Sigmoid colon (tissue), 6 donors: ENCODE measurements at regions not wholly inside any gene's neighbourhood (a gene's known extent, or its start where the extent isn't known, plus 50 kb on each side); places are given as distances from the start of the nearest gene placed in this dataset.

Experiments
- DNase-seq: peaks from one replicate; pipeline ENCODE4 v3.0.0-alpha.2; 2019
- H3K27ac ChIP-seq, 4 donors: fragments of 200-600 bp; sonication (generic); one replicate each; pipeline ENCODE4 v1.5.1; 2016 to 2019; ENCODE audit warnings: mild to moderate bottlenecking in 1 of 4
- H3K27me3 ChIP-seq, 3 donors: fragments of 200-600 bp; sonication (generic); one replicate each; pipeline ENCODE4 v1.5.1; 2019; ENCODE audit warnings: mild to moderate bottlenecking in 1 of 3
- H3K36me3 ChIP-seq, 4 donors: fragments of 200-600 bp; sonication (generic); one replicate each; pipeline ENCODE4 v1.5.1; 2016 to 2019
- H3K4me1 ChIP-seq, 4 donors: fragments of 200-600 bp; sonication (generic); one replicate each; pipeline ENCODE4 v1.5.1; 2017 to 2019
- H3K4me3 ChIP-seq, 4 donors: fragments of 200-600 bp; sonication (generic); one replicate each; pipeline ENCODE4 v1.5.1; 2017 to 2019; ENCODE audit warnings: mild to moderate bottlenecking in 2 of 4, moderate library complexity in 1 of 4
- H3K9me3 ChIP-seq, 4 donors: fragments of 200-600 bp in 3 of 4; sonication (generic) in 3 of 4; one replicate each; pipeline versions ENCODE4 v1.5.1 to v1.6.1; 2013 to 2019
- CTCF ChIP-seq, 4 experiments: fragments of 450-650 bp in 3 of 4; fragments of 200-600 bp in 1 of 4; IDR thresholded peaks; one replicate each; pipeline ENCODE4 v1.5.1; 2016 to 2019; ENCODE audit warnings: antibody characterized with exemption in 4 of 4, mild to moderate bottlenecking in 3 of 4, moderate library complexity in 2 of 4
- EP300 ChIP-seq, 4 donors: sonication (generic); formaldehyde crosslinking; IDR thresholded peaks; one replicate each; pipeline ENCODE4 v1.6.1; 2017; ENCODE audit warnings: antibody characterized with exemption in 4 of 4
- POLR2A ChIP-seq, 2 donors: fragments of 450-650 bp; IDR thresholded peaks; one replicate each; pipeline ENCODE4 v1.6.1; 2016; ENCODE audit warnings: antibody characterized with exemption in 2 of 2, mild to moderate bottlenecking in 2 of 2, moderate library complexity in 2 of 2
- POLR2AphosphoS5 ChIP-seq, 4 donors: sonication (generic); formaldehyde crosslinking; IDR thresholded peaks; one replicate each; pipeline ENCODE4 v1.6.1; 2017; ENCODE audit warnings: antibody characterized with exemption in 4 of 4
- WGBS, 2 donors: extraction: QIAGEN DNeasy Blood & Tissue Kit; methylation state at CpG; one replicate each; pipeline ENCODE4 v1.1.7; 2013; 5-methylcytosine and 5-hydroxymethylcytosine counted together
- intact Hi-C: fragments of 100-400 bp; cut with DNase I; formaldehyde crosslinking; loops from one replicate; pipeline ENCODE4 v1.15.1; 2023
- donor health status: healthy with polysubstance abuse.
- donor health status: healthy.

GRCh38 chr12:127310548-127310947, 956.4 kb upstream of the TMEM132C start:
- WGBS, 2 donors, result 62 to 72% methylated on average over 4 of the region's 4 CpGs
- Histone ChIP-seq H3K9me3 (peaks cover 0 to 1% (median 0%) of the 10 kb centered on the region in 4 donors), H3K36me3 (no peaks in the 10 kb centered on the region), H3K27ac (no peak overlapping the region), H3K27me3 (no peaks in the 10 kb centered on the region), H3K4me3 (no peak overlapping the region), H3K4me1 (no peaks in the 10 kb centered on the region)
- intact Hi-C loops, result no loop called here
- no peak for DNase-seq
- no peak for TF ChIP-seq POLR2AphosphoS5 (IDR thresholded peaks at IDR 0.05)
- no peak for TF ChIP-seq POLR2A (IDR thresholded peaks at IDR 0.05)
- TF ChIP-seq CTCF (IDR thresholded peaks at IDR 0.05), result no peak
- TF ChIP-seq EP300 (IDR thresholded peaks at IDR 0.05), result no peak

GRCh38 chr12:127311720-127312364, 955.1 kb upstream of the TMEM132C start:
- Histone ChIP-seq H3K9me3 (peaks cover 0 to 1% (median 0%) of the 10 kb centered on the region in 4 donors), H3K36me3 (no peaks in the 10 kb centered on the region), H3K4me1 (no peaks in the 10 kb centered on the region), H3K27ac (no peak overlapping the region), H3K4me3 (no peak overlapping the region), H3K27me3 (no peaks in the 10 kb centered on the region)
- 62 to 75% methylated on average over 6 of the region's 6 CpGs for WGBS, 2 donors
- no peak for DNase-seq
- no peak for TF ChIP-seq EP300 (IDR thresholded peaks at IDR 0.05)
- intact Hi-C loops, result no loop called here

- 72 to 74% methylated on average over 4 of the region's 4 CpGs for WGBS, 2 donors
- Histone ChIP-seq H3K9me3 (no peaks in the 10 kb centered on the region), H3K27ac (no peak overlapping the region), H3K36me3 (no peaks in the 10 kb centered on the region), H3K4me3 (no peak overlapping the region), H3K27me3 (no peaks in the 10 kb centered on the region), H3K4me1 (no peaks in the 10 kb centered on the region)
- TF ChIP-seq CTCF (IDR thresholded peaks at IDR 0.05) (no peak), POLR2A (IDR thresholded peaks at IDR 0.05) (no peak), EP300 (IDR thresholded peaks at IDR 0.05) (no peak), POLR2AphosphoS5 (IDR thresholded peaks at IDR 0.05) (no peak)
- no peak for DNase-seq
- intact Hi-C loops, result no loop called here
Observed at GRCh38 chr12:127324681-127325080, 942.3 kb upstream of the TMEM132C start.

GRCh38 chr12:127327986-127328385, 939.0 kb upstream of the TMEM132C start:
- Histone ChIP-seq H3K36me3 (no peaks in the 10 kb centered on the region), H3K27me3 (no peaks in the 10 kb centered on the region), H3K9me3 (no peaks in the 10 kb centered on the region), H3K4me3 (no peak overlapping the region), H3K4me1 (no peaks in the 10 kb centered on the region), H3K27ac (no peak overlapping the region)
- WGBS, 2 donors, result 87 to 89% methylated on average over 6 of the region's 6 CpGs
- intact Hi-C loops, result no loop called here
- TF ChIP-seq EP300 (IDR thresholded peaks at IDR 0.05), result no peak
- TF ChIP-seq CTCF (IDR thresholded peaks at IDR 0.05), result no peak
- TF ChIP-seq POLR2AphosphoS5 (IDR thresholded peaks at IDR 0.05), result no peak
- TF ChIP-seq POLR2A (IDR thresholded peaks at IDR 0.05), result no peak
- no peak for DNase-seq

- H3K9me3 ChIP-seq, result no peaks in the 10 kb centered on the region
- intact Hi-C loops, result no loop called here
- no peaks in the 10 kb centered on the region for H3K36me3 ChIP-seq
- 53 to 63% methylated on average over 5 of the region's 5 CpGs for WGBS, 2 donors
- TF ChIP-seq CTCF (IDR thresholded peaks at IDR 0.05) (no peak), EP300 (IDR thresholded peaks at IDR 0.05) (no peak), POLR2A (IDR thresholded peaks at IDR 0.05) (no peak), POLR2AphosphoS5 (IDR thresholded peaks at IDR 0.05) (no peak)
- H3K4me1 ChIP-seq, result no peaks in the 10 kb centered on the region
- H3K27ac ChIP-seq, result no peak overlapping the region
- H3K4me3 ChIP-seq, result no peak overlapping the region
- DNase-seq, result no peak
- no peaks in the 10 kb centered on the region for H3K27me3 ChIP-seq
Observed at GRCh38 chr12:127328867-127329266, 938.1 kb upstream of the TMEM132C start.
